Mesenchymal stem cell (in vitro differentiated cells and primary cell): ENCODE measurements at regions not wholly inside any gene's neighbourhood (a gene's known extent, or its start where the extent isn't known, plus 50 kb on each side); places are given as distances from the start of the nearest gene placed in this dataset.

Experiments
- DNase-seq: peaks from one replicate; pipeline ENCODE4 v3.0.0-alpha.2; 2013
- H2AFZ ChIP-seq: one replicate; pipeline ENCODE4 v1.6.1; 2013; ENCODE audit warnings: low read depth, mild to moderate bottlenecking, control low read depth, inconsistent platforms, low read length, moderate library complexity
- H2AK5ac ChIP-seq: 2 replicates; pipeline ENCODE4 v1.6.1; 2013; ENCODE audit warnings: low read length, moderate library complexity, mild to moderate bottlenecking, inconsistent platforms; ENCODE audit not compliant: severe bottlenecking
- H2BK120ac ChIP-seq: one replicate; pipeline ENCODE4 v1.6.1; 2013; ENCODE audit warnings: low read depth, mild to moderate bottlenecking, inconsistent platforms, low read length, moderate library complexity
- H2BK12ac ChIP-seq, 2 experiments: one replicate each; pipeline ENCODE4 v1.6.1; 2013; ENCODE audit warnings: inconsistent platforms in 2 of 2, low read length in 2 of 2, mild to moderate bottlenecking in 2 of 2, moderate library complexity in 2 of 2, control low read depth in 1 of 2
- H2BK15ac ChIP-seq: one replicate; pipeline ENCODE4 v1.6.1; 2013; ENCODE audit warnings: mild to moderate bottlenecking, low read depth, inconsistent platforms; ENCODE audit not compliant: poor library complexity, severe bottlenecking
- H2BK5ac ChIP-seq: 2 replicates; pipeline ENCODE4 v1.6.1; 2013; ENCODE audit warnings: low read depth, mild to moderate bottlenecking, low read length, control low read depth, inconsistent platforms; ENCODE audit not compliant: poor library complexity, severe bottlenecking
- H3K14ac ChIP-seq, 2 experiments: one replicate each; pipeline ENCODE4 v1.6.1; 2013; ENCODE audit warnings: inconsistent platforms in 2 of 2, low read length in 2 of 2, control low read depth in 1 of 2, mild to moderate bottlenecking in 1 of 2, moderate library complexity in 1 of 2
- H3K18ac ChIP-seq, 2 experiments: one replicate each; pipeline ENCODE4 v1.6.1; 2013; ENCODE audit warnings: inconsistent platforms in 2 of 2, low read length in 2 of 2, control low read depth in 1 of 2, low read depth in 1 of 2, mild to moderate bottlenecking in 1 of 2
- H3K23ac ChIP-seq, 2 experiments: one replicate each; pipeline ENCODE4 v1.6.1; 2013; ENCODE audit warnings: inconsistent platforms in 2 of 2, low read length in 2 of 2, mild to moderate bottlenecking in 2 of 2, moderate library complexity in 2 of 2, control low read depth in 1 of 2
- H3K27ac ChIP-seq: 2 replicates; pipeline ENCODE4 v1.5.1; 2013; ENCODE audit warnings: mild to moderate bottlenecking, moderate library complexity, low read length, control low read depth, inconsistent platforms; ENCODE audit not compliant: poor library complexity, severe bottlenecking
- H3K27me3 ChIP-seq, 2 experiments: 2 replicates each; pipeline versions ENCODE4 v1.6.1 to v1.7.0; 2013; ENCODE audit warnings: low read length in 2 of 2, mild to moderate bottlenecking in 2 of 2, moderate library complexity in 2 of 2, control low read depth in 1 of 2, inconsistent platforms in 1 of 2; ENCODE audit not compliant: control insufficient read depth in 1 of 2, insufficient read depth in 1 of 2
- H3K36me3 ChIP-seq, 2 experiments: 2 replicates each; pipeline versions ENCODE4 v1.6.1 to v1.7.0; 2013; ENCODE audit warnings: low read length in 2 of 2, control low read depth in 1 of 2, inconsistent platforms in 1 of 2, low read depth in 1 of 2, mild to moderate bottlenecking in 1 of 2; ENCODE audit not compliant: insufficient read depth in 2 of 2, control insufficient read depth in 1 of 2
- H3K4ac ChIP-seq, 2 experiments: one replicate each; pipeline ENCODE4 v1.6.1; 2013; ENCODE audit warnings: inconsistent platforms in 2 of 2, low read length in 2 of 2, mild to moderate bottlenecking in 2 of 2, moderate library complexity in 2 of 2, control low read depth in 1 of 2, low read depth in 1 of 2
- H3K4me1 ChIP-seq: 2 replicates; pipeline ENCODE4 v1.6.1; 2013; ENCODE audit warnings: low read depth, low read length, control low read depth; ENCODE audit not compliant: control insufficient read depth, insufficient read depth
- H3K4me2 ChIP-seq: 2 replicates; pipeline ENCODE4 v1.6.1; 2013; ENCODE audit warnings: low read length, mild to moderate bottlenecking, inconsistent platforms; ENCODE audit not compliant: poor library complexity, severe bottlenecking
- H3K4me3 ChIP-seq, 2 experiments: 2 replicates each; pipeline versions ENCODE4 v1.5.1 to v1.7.0; 2013; ENCODE audit warnings: low read length in 2 of 2, mild to moderate bottlenecking in 2 of 2, control low read depth in 1 of 2, low read depth in 1 of 2; ENCODE audit not compliant: insufficient read depth in 1 of 2
- H3K79me1 ChIP-seq: replicated peaks from 2 replicates; pipeline ENCODE4 v1.6.1; 2013; ENCODE audit warnings: mild to moderate bottlenecking, control low read depth, low read length, inconsistent platforms; ENCODE audit not compliant: poor library complexity, severe bottlenecking
- H3K9ac ChIP-seq: 2 replicates; pipeline ENCODE4 v1.7.0; 2013; ENCODE audit warnings: mild to moderate bottlenecking, low read length, moderate library complexity
- H3K9me3 ChIP-seq: 2 replicates; pipeline ENCODE4 v1.7.0; 2013; ENCODE audit warnings: mild to moderate bottlenecking, low read length; ENCODE audit not compliant: control insufficient read depth
- H4K8ac ChIP-seq: one replicate; pipeline ENCODE4 v1.6.1; 2013; ENCODE audit warnings: inconsistent platforms, mild to moderate bottlenecking, low read length, moderate library complexity
- H4K91ac ChIP-seq: one replicate; pipeline ENCODE4 v1.6.1; 2013; ENCODE audit warnings: mild to moderate bottlenecking, low read length, inconsistent platforms
- WGBS: methylation state at CpG from one replicate; pipeline ENCODE4 v1.1.7; 2013; ENCODE audit warnings: mixed read lengths; 5-methylcytosine and 5-hydroxymethylcytosine counted together

GRCh38 chr3:111331912-111332311 lies 210.1 kb upstream of the CD96 start:
- Histone ChIP-seq H2BK15ac (no peak overlapping the region), H3K14ac (no peak overlapping the region), H2AK5ac (no peak overlapping the region), H4K8ac (no peak overlapping the region), H3K27ac (no peak overlapping the region), H3K9me3 (no peaks in the 10 kb centered on the region), H3K4me3 (no peak overlapping the region), H3K9ac (no peak overlapping the region), H3K79me1 (no peaks in the 10 kb centered on the region), H2BK5ac (no peak overlapping the region), H3K23ac (no peak overlapping the region), H4K91ac (no peak overlapping the region), H2BK120ac (no peak overlapping the region), H3K4ac (no peak overlapping the region), H3K27me3 (no peaks in the 10 kb centered on the region), H3K36me3 (no peaks in the 10 kb centered on the region), H3K4me2 (no peak overlapping the region), H3K4me1 (no peaks in the 10 kb centered on the region), H2BK12ac (no peak overlapping the region), H3K18ac (no peak overlapping the region), H2AFZ (no peak overlapping the region)
- no peak for DNase-seq
- WGBS: no CpG with 5 or more reads among the region's 2 CpGs

GRCh38 chr3:111332488-111333080 lies 209.4 kb upstream of the CD96 start:
- Histone ChIP-seq H3K27me3 (no peaks in the 10 kb centered on the region), H3K4me3 (no peak overlapping the region), H3K4me1 (no peaks in the 10 kb centered on the region), H3K4me2 (no peak overlapping the region), H3K9ac (no peak overlapping the region), H3K9me3 (no peaks in the 10 kb centered on the region), H4K91ac (no peak overlapping the region), H2AFZ (no peak overlapping the region), H2BK120ac (no peak overlapping the region), H3K23ac (no peak overlapping the region), H2BK12ac (no peak overlapping the region), H3K18ac (no peak overlapping the region), H3K36me3 (no peaks in the 10 kb centered on the region), H3K4ac (no peak overlapping the region), H2BK5ac (no peak overlapping the region), H2BK15ac (no peak overlapping the region), H2AK5ac (no peak overlapping the region), H3K14ac (no peak overlapping the region), H4K8ac (no peak overlapping the region), H3K27ac (no peak overlapping the region), H3K79me1 (no peaks in the 10 kb centered on the region)
- 100% methylated on average over 1 of the region's 3 CpGs for WGBS
- DNase-seq: peak; percentile 22

GRCh38 chr3:111333642-111334041 lies 208.4 kb upstream of the CD96 start:
- Histone ChIP-seq H3K4me3 (no peak overlapping the region), H2BK15ac (no peak overlapping the region), H3K27me3 (no peaks in the 10 kb centered on the region), H3K36me3 (no peaks in the 10 kb centered on the region), H2BK5ac (no peak overlapping the region), H4K8ac (no peak overlapping the region), H2BK120ac (no peak overlapping the region), H3K9me3 (no peaks in the 10 kb centered on the region), H3K79me1 (no peaks in the 10 kb centered on the region), H2AFZ (no peak overlapping the region), H2BK12ac (no peak overlapping the region), H3K4me1 (no peaks in the 10 kb centered on the region), H3K14ac (no peak overlapping the region), H2AK5ac (no peak overlapping the region), H3K23ac (no peak overlapping the region), H3K27ac (no peak overlapping the region), H3K4ac (no peak overlapping the region), H3K9ac (no peak overlapping the region), H4K91ac (no peak overlapping the region), H3K18ac (no peak overlapping the region), H3K4me2 (no peak overlapping the region)
- WGBS: 95% methylated on average over 1 of the region's 3 CpGs
- DNase-seq: no peak

GRCh38 chr3:111335512-111336303 lies 206.3 kb upstream of the CD96 start:
- Histone ChIP-seq H3K4me3 (no peak overlapping the region), H2BK12ac (no peak overlapping the region), H3K9me3 (no peaks in the 10 kb centered on the region), H4K91ac (no peak overlapping the region), H3K9ac (no peak overlapping the region), H2BK15ac (no peak overlapping the region), H3K18ac (no peak overlapping the region), H3K14ac (no peak overlapping the region), H3K23ac (no peak overlapping the region), H3K27ac (no peak overlapping the region), H3K36me3 (no peaks in the 10 kb centered on the region), H3K4me1 (no peaks in the 10 kb centered on the region), H3K4ac (no peak overlapping the region), H2BK5ac (no peak overlapping the region), H3K27me3 (no peaks in the 10 kb centered on the region), H4K8ac (no peak overlapping the region), H3K4me2 (no peak overlapping the region), H2AK5ac (no peak overlapping the region), H2BK120ac (no peak overlapping the region), H2AFZ (no peak overlapping the region), H3K79me1 (no peaks in the 10 kb centered on the region)
- no peak for DNase-seq
- 93% methylated on average over 2 of the region's 2 CpGs for WGBS
